Loucy (cell line): ENCODE measurements at regions not wholly inside any gene's neighbourhood (a gene's known extent, or its start where the extent isn't known, plus 50 kb on each side); places are given as distances from the start of the nearest gene placed in this dataset.
A peak's percentile ranks its signal among the peaks of the same experiment; 100 is the strongest.

Experiments
- H2AFZ ChIP-seq: fragments of 200-600 bp; sonication (generic); 2 replicates; pipeline ENCODE4 v1.6.0; 2016; ENCODE audit warnings: antibody characterized with exemption, mild to moderate bottlenecking, low read length, moderate library complexity
- H3F3A ChIP-seq: fragments of 200-600 bp; 2 replicates; pipeline ENCODE4 v1.6.0; 2016; ENCODE audit warnings: antibody characterized with exemption, low read depth, mild to moderate bottlenecking
- H3K27me3 ChIP-seq: fragments of 200-600 bp; sonication (generic); 2 replicates; pipeline ENCODE4 v1.6.1; 2014; ENCODE audit warnings: low read length, mild to moderate bottlenecking; ENCODE audit not compliant: insufficient read depth, poor library complexity, severe bottlenecking
- H3K36me3 ChIP-seq: fragments of 200-600 bp; sonication (generic); 2 replicates; pipeline ENCODE4 v1.6.1; 2016; ENCODE audit warnings: low read length; ENCODE audit not compliant: insufficient read depth
- H3K4me1 ChIP-seq: fragments of 200-600 bp; sonication (generic); 2 replicates; pipeline ENCODE4 v1.5.1; 2014; ENCODE audit warnings: low read length, mild to moderate bottlenecking; ENCODE audit not compliant: insufficient read depth, poor library complexity, severe bottlenecking
- H3K4me2 ChIP-seq: fragments of 200-600 bp; sonication (generic); 2 replicates; pipeline ENCODE4 v1.6.0; 2014; ENCODE audit warnings: antibody characterized with exemption, low read length, low read depth, mild to moderate bottlenecking; ENCODE audit not compliant: poor library complexity, severe bottlenecking
- H3K4me3 ChIP-seq: fragments of 200-600 bp; sonication (generic); 2 replicates; pipeline ENCODE4 v1.5.1; 2014; ENCODE audit warnings: low read length, mild to moderate bottlenecking, mixed read lengths; ENCODE audit not compliant: poor library complexity, severe bottlenecking
- H3K79me2 ChIP-seq: fragments of 200-600 bp; sonication (generic); 2 replicates; pipeline ENCODE4 v1.6.1; 2014; ENCODE audit warnings: low read length; ENCODE audit not compliant: insufficient read depth
- H3K9ac ChIP-seq: fragments of 200-600 bp; sonication (generic); 2 replicates; pipeline ENCODE4 v1.6.0; 2014; ENCODE audit warnings: mild to moderate bottlenecking, low read depth, low read length, moderate library complexity; ENCODE audit not compliant: poor library complexity, severe bottlenecking
- H3K9me2 ChIP-seq: fragments of 200-600 bp; sonication (generic); replicated peaks from 2 replicates; pipeline ENCODE4 v1.6.1; 2016; ENCODE audit warnings: low read depth, low read length, mixed read lengths
- H3K9me3 ChIP-seq: fragments of 200-600 bp; sonication (generic); 2 replicates; pipeline ENCODE4 v1.6.1; 2014; ENCODE audit warnings: mild to moderate bottlenecking, antibody characterized with exemption, low read length, low read depth; ENCODE audit not compliant: insufficient read depth
- H4K20me1 ChIP-seq: fragments of 200-600 bp; sonication (generic); 2 replicates; pipeline ENCODE4 v1.6.0; 2014; ENCODE audit warnings: antibody characterized with exemption, low read length, mild to moderate bottlenecking; ENCODE audit not compliant: insufficient read depth, poor library complexity, severe bottlenecking
- CTCF ChIP-seq: fragments of 200-600 bp; sonication (generic); conservative IDR thresholded peaks from 2 replicates; pipeline ENCODE4 v1.5.1; 2014; ENCODE audit warnings: mild to moderate bottlenecking, antibody characterized with exemption, low read length
- EZH2phosphoT487 ChIP-seq: fragments of 200-600 bp; IDR thresholded peaks from 2 replicates; pipeline ENCODE4 v1.6.1; 2018; ENCODE audit warnings: antibody characterized with exemption, mild to moderate bottlenecking, moderate library complexity, borderline replicate concordance

- TF ChIP-seq CTCF (no peak), EZH2phosphoT487 (no peak)
- Histone ChIP-seq H3K4me2 (no peak overlapping the region), H3K9ac (no peak overlapping the region), H2AFZ (no peak overlapping the region), H4K20me1 (no peaks in the 10 kb centered on the region), H3F3A (no peaks in the 10 kb centered on the region), H3K36me3 (no peaks in the 10 kb centered on the region), H3K9me3 (no peaks in the 10 kb centered on the region), H3K79me2 (no peaks in the 10 kb centered on the region), H3K9me2 (no peaks in the 10 kb centered on the region), H3K4me1 (peaks cover 8% of the 10 kb centered on the region), H3K27me3 (no peaks in the 10 kb centered on the region), H3K4me3 (no peak overlapping the region)
Observed at GRCh38 chr4:159021597-159022385, 81.1 kb upstream of the RAPGEF2 start.

GRCh38 chr4:159023741-159024140 is 79.1 kb upstream of the RAPGEF2 start:
- 0 out of 2 replicates have a peak overlapping the region, but pooled peaks have one; percentile 48 for H2AFZ ChIP-seq
- H3K4me3 ChIP-seq: no peak overlapping the region
- H3K4me2 ChIP-seq: no peak overlapping the region
- H3K4me1 ChIP-seq: peaks cover 20% of the 10 kb centered on the region
- no peaks in the 10 kb centered on the region for H3K36me3 ChIP-seq
- H4K20me1 ChIP-seq: no peaks in the 10 kb centered on the region
- no peaks in the 10 kb centered on the region for H3K27me3 ChIP-seq
- H3K9me3 ChIP-seq: no peaks in the 10 kb centered on the region
- no peak overlapping the region for H3K9ac ChIP-seq
- no peaks in the 10 kb centered on the region for H3K9me2 ChIP-seq
- no peaks in the 10 kb centered on the region for H3K79me2 ChIP-seq
- TF ChIP-seq CTCF (no peak), EZH2phosphoT487 (no peak)
- no peaks in the 10 kb centered on the region for H3F3A ChIP-seq

GRCh38 chr4:159024266-159024665 is 78.6 kb upstream of the RAPGEF2 start:
- no peaks in the 10 kb centered on the region for H3K79me2 ChIP-seq
- no peak overlapping the region for H3K9ac ChIP-seq
- H3K9me3 ChIP-seq: no peaks in the 10 kb centered on the region
- no peaks in the 10 kb centered on the region for H3F3A ChIP-seq
- H3K4me2 ChIP-seq: no peak overlapping the region
- H4K20me1 ChIP-seq: no peaks in the 10 kb centered on the region
- TF ChIP-seq EZH2phosphoT487 (no peak), CTCF (no peak)
- H2AFZ ChIP-seq: no peak overlapping the region
- H3K36me3 ChIP-seq: no peaks in the 10 kb centered on the region
- no peaks in the 10 kb centered on the region for H3K9me2 ChIP-seq
- no peak overlapping the region for H3K4me3 ChIP-seq
- H3K4me1 ChIP-seq: peaks cover 20% of the 10 kb centered on the region
- H3K27me3 ChIP-seq: no peaks in the 10 kb centered on the region
